ENCODE measurements at regions not wholly inside any gene's neighbourhood (a gene's known extent, or its start where the extent isn't known, plus 50 kb on each side); places are given as distances from the start of the nearest gene placed in this dataset.

- in situ Hi-C loops (cut with MboI), result no loop called here
Observed at GRCh38 chr10:62527019-62527827, 153.1 kb downstream of the ZNF365 start.

GRCh38 chr10:62528441-62528840 is 154.3 kb downstream of the ZNF365 start:
- TF ChIP-seq EZH2phosphoT487 (IDR thresholded peaks at IDR 0.05; ENCODE audit: insufficient read depth, low read depth), result no peak
- TF ChIP-seq EZH2 (IDR thresholded peaks at IDR 0.05; ENCODE audit: insufficient read depth, poor library complexity, severe bottlenecking), result no peak

More at GRCh38 chr10:62527019-62527827, 153.1 kb downstream of the ZNF365 start:
- no peaks in the 10 kb centered on the region for H3F3A ChIP-seq (ENCODE audit: insufficient read depth)
- H3K27ac ChIP-seq, result no peak overlapping the region
- no peaks in the 10 kb centered on the region; the same call in 1 of the 2 replicates for H3K9me2 ChIP-seq (ENCODE audit: insufficient read depth)
- no peak overlapping the region for H2AFZ ChIP-seq
- no peak overlapping the region for H3K4me3 ChIP-seq
- no peaks in the 10 kb centered on the region for H3K9me3 ChIP-seq (ENCODE audit: low read depth)
- H3K79me2 ChIP-seq (ENCODE audit: insufficient read depth), result no peaks in the 10 kb centered on the region
- no peak for DNase-seq
- H3K9ac ChIP-seq, result no peak overlapping the region
- H3K4me1 ChIP-seq (ENCODE audit: insufficient read depth), result no peaks in the 10 kb centered on the region
- no peak overlapping the region for H3K4me2 ChIP-seq (ENCODE audit: unreplicated experiment)
- no peak for TF ChIP-seq EZH2 (IDR thresholded peaks at IDR 0.05; ENCODE audit: insufficient read depth, poor library complexity, severe bottlenecking)
- TF ChIP-seq EZH2phosphoT487 (IDR thresholded peaks at IDR 0.05; ENCODE audit: insufficient read depth, low read depth), result no peak
- no peaks in the 10 kb centered on the region for H3K27me3 ChIP-seq (replicated peaks; ENCODE audit: insufficient read depth)
- WGBS, 2 experiments (ENCODE audit: low coverage in 1 of 2, low lambda C conversion rate in 2 of 2, missing lambda C conversion rate in 2 of 2), result 79 to 83% methylated on average over 6 of the region's 6 CpGs
- no peaks in the 10 kb centered on the region for H3K36me3 ChIP-seq (ENCODE audit: low read depth)
- H4K20me1 ChIP-seq (ENCODE audit: insufficient read depth), result no peaks in the 10 kb centered on the region

GRCh38 chr10:62529396-62529795 is 155.2 kb downstream of the ZNF365 start:
- no peak overlapping the region for H2AFZ ChIP-seq
- no peaks in the 10 kb centered on the region for H3K79me2 ChIP-seq (ENCODE audit: insufficient read depth)
- H3K36me3 ChIP-seq (ENCODE audit: low read depth), result no peaks in the 10 kb centered on the region
- H3K4me3 ChIP-seq, result no peak overlapping the region
- 42 to 47% methylated on average over 2 of the region's 2 CpGs for WGBS, 2 experiments (ENCODE audit: low coverage in 1 of 2, low lambda C conversion rate in 2 of 2, missing lambda C conversion rate in 2 of 2)
- H3K27ac ChIP-seq, result no peak overlapping the region
- no peaks in the 10 kb centered on the region for H3K27me3 ChIP-seq (replicated peaks; ENCODE audit: insufficient read depth)
- H3K9me3 ChIP-seq (ENCODE audit: low read depth), result no peaks in the 10 kb centered on the region
- in situ Hi-C loops (cut with MboI), result no loop called here
- H4K20me1 ChIP-seq (ENCODE audit: insufficient read depth), result no peaks in the 10 kb centered on the region
- no peak overlapping the region for H3K9ac ChIP-seq
- TF ChIP-seq EZH2phosphoT487 (IDR thresholded peaks at IDR 0.05; ENCODE audit: insufficient read depth, low read depth), result no peak
- no peak for TF ChIP-seq EZH2 (IDR thresholded peaks at IDR 0.05; ENCODE audit: insufficient read depth, poor library complexity, severe bottlenecking)
- no peaks in the 10 kb centered on the region for H3F3A ChIP-seq (ENCODE audit: insufficient read depth)
- no peak overlapping the region for H3K4me2 ChIP-seq (ENCODE audit: unreplicated experiment)
- H3K4me1 ChIP-seq (ENCODE audit: insufficient read depth), result no peaks in the 10 kb centered on the region
- H3K9me2 ChIP-seq (ENCODE audit: insufficient read depth), result no peaks in the 10 kb centered on the region; the same call in 1 of the 2 replicates
- DNase-seq, result no peak

More at GRCh38 chr10:62528441-62528840, 154.3 kb downstream of the ZNF365 start:
- Histone ChIP-seq H3K9me2 (ENCODE audit: insufficient read depth) (no peaks in the 10 kb centered on the region; the same call in 1 of the 2 replicates), H3K79me2 (ENCODE audit: insufficient read depth) (no peaks in the 10 kb centered on the region), H3K36me3 (ENCODE audit: low read depth) (no peaks in the 10 kb centered on the region), H3K4me2 (ENCODE audit: unreplicated experiment) (no peak overlapping the region), H3K4me3 (no peak overlapping the region), H3K4me1 (ENCODE audit: insufficient read depth) (no peaks in the 10 kb centered on the region), H3K9me3 (ENCODE audit: low read depth) (no peaks in the 10 kb centered on the region), H2AFZ (no peak overlapping the region), H4K20me1 (ENCODE audit: insufficient read depth) (no peaks in the 10 kb centered on the region), H3K27me3 (replicated peaks; ENCODE audit: insufficient read depth) (no peaks in the 10 kb centered on the region), H3K9ac (no peak overlapping the region), H3F3A (ENCODE audit: insufficient read depth) (no peaks in the 10 kb centered on the region), H3K27ac (no peak overlapping the region)
- in situ Hi-C loops (cut with MboI), result no loop called here
- 76 to 81% methylated on average over 1 of the region's 1 CpG for WGBS, 2 experiments (ENCODE audit: low coverage in 1 of 2, low lambda C conversion rate in 2 of 2, missing lambda C conversion rate in 2 of 2)
- no peak for DNase-seq

- 68 to 77% methylated on average over 2 of the region's 2 CpGs for WGBS, 2 experiments (ENCODE audit: low coverage in 1 of 2, low lambda C conversion rate in 2 of 2, missing lambda C conversion rate in 2 of 2)
- TF ChIP-seq EZH2 (IDR thresholded peaks at IDR 0.05; ENCODE audit: insufficient read depth, poor library complexity, severe bottlenecking) (no peak), EZH2phosphoT487 (IDR thresholded peaks at IDR 0.05; ENCODE audit: insufficient read depth, low read depth) (no peak)
- no peaks in the 10 kb centered on the region for H3K9me2 ChIP-seq (ENCODE audit: insufficient read depth)
Observed at GRCh38 chr10:62534031-62534430, 159.9 kb downstream of the ZNF365 start.

More at GRCh38 chr10:62534031-62534430, 159.9 kb downstream of the ZNF365 start:
- H3K4me2 ChIP-seq (ENCODE audit: unreplicated experiment), result no peak overlapping the region
- H3K4me1 ChIP-seq (ENCODE audit: insufficient read depth), result no peaks in the 10 kb centered on the region
- no peaks in the 10 kb centered on the region for H4K20me1 ChIP-seq (ENCODE audit: insufficient read depth)
- no peaks in the 10 kb centered on the region for H3K36me3 ChIP-seq (ENCODE audit: low read depth)
- H3K79me2 ChIP-seq (ENCODE audit: insufficient read depth), result no peaks in the 10 kb centered on the region
- no peak overlapping the region for H3K27ac ChIP-seq
- no peak overlapping the region for H2AFZ ChIP-seq
- no peak for DNase-seq
- H3K9ac ChIP-seq, result no peak overlapping the region
- H3K27me3 ChIP-seq (replicated peaks; ENCODE audit: insufficient read depth), result no peaks in the 10 kb centered on the region
- H3K9me3 ChIP-seq (ENCODE audit: low read depth), result no peaks in the 10 kb centered on the region
- no peak overlapping the region for H3K4me3 ChIP-seq
- H3F3A ChIP-seq (ENCODE audit: insufficient read depth), result no peaks in the 10 kb centered on the region
- in situ Hi-C loops (cut with MboI), result no loop called here

Data from GM23248 (cell line).